ENCODE measurements at regions not wholly inside any gene's neighbourhood (a gene's known extent, or its start where the extent isn't known, plus 50 kb on each side); places are given as distances from the start of the nearest gene placed in this dataset.
A peak's percentile ranks its signal among the peaks of the same experiment; 100 is the strongest.

- DNase-seq (ENCODE audit: low spot score), result no peak
- POLR2A ChIA-PET (ENCODE audit: low non-redundant PET), result no interaction called here
These were observed 290.2 kb downstream of the ZNF674 start for GRCh38 chrX:46255046-46255445.

DNA sequence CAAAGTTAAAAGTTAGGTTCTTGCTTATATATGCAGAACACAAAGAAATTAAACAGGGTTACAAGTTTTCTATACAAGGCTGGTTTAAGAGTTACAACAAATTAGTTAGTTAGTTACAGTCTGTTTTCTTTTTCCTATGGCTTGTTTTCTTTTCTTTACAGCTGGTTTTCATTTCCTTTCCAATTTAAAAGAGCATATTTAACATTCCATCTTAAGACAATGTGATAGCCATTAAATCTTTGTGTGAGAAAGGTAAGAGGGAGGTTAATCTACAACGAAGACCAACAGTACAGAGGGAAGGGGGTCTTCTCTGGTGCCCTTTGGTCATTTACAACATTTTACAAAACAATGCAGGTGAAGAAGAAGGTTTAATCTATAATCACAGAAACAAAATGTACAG, 290.6 kb downstream of the ZNF674 start:
- POLR2A ChIA-PET (ENCODE audit: low non-redundant PET), result no interaction called here
- TF ChIP-seq, protein P1, sequence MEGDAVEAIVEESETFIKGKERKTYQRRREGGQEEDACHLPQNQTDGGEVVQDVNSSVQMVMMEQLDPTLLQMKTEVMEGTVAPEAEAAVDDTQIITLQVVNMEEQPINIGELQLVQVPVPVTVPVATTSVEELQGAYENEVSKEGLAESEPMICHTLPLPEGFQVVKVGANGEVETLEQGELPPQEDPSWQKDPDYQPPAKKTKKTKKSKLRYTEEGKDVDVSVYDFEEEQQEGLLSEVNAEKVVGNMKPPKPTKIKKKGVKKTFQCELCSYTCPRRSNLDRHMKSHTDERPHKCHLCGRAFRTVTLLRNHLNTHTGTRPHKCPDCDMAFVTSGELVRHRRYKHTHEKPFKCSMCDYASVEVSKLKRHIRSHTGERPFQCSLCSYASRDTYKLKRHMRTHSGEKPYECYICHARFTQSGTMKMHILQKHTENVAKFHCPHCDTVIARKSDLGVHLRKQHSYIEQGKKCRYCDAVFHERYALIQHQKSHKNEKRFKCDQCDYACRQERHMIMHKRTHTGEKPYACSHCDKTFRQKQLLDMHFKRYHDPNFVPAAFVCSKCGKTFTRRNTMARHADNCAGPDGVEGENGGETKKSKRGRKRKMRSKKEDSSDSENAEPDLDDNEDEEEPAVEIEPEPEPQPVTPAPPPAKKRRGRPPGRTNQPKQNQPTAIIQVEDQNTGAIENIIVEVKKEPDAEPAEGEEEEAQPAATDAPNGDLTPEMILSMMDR (conservative IDR thresholded peaks at IDR 0.05; ENCODE audit: low read depth), result no peak
- no peak overlapping the region for H3K27ac ChIP-seq

More at GRCh38 chrX:46255046-46255445, 290.2 kb downstream of the ZNF674 start:
- TF ChIP-seq, protein P1 (conservative IDR thresholded peaks at IDR 0.05; ENCODE audit: low read depth), result no peak
- CTCF ChIA-PET, result no interaction called here
- H3K27ac ChIP-seq, result no peak overlapping the region

GRCh38 chrX:46251755-46252154, 293.5 kb downstream of the ZNF674 start:
- ChIA-PET CTCF (no interaction called here), POLR2A (ENCODE audit: low non-redundant PET) (no interaction called here)
- TF ChIP-seq, protein P1 (conservative IDR thresholded peaks at IDR 0.05; ENCODE audit: low read depth), result no peak
- H3K27ac ChIP-seq, result no peak overlapping the region
- DNase-seq (ENCODE audit: low spot score), result peak; percentile 68

More for the DNA sequence above, 290.6 kb downstream of the ZNF674 start:
- CTCF ChIA-PET, result no interaction called here
- no peak for DNase-seq (ENCODE audit: low spot score)

- TF ChIP-seq, protein P1 (conservative IDR thresholded peaks at IDR 0.05; ENCODE audit: low read depth), result no peak
- no peak for DNase-seq (ENCODE audit: low spot score)
- no peak overlapping the region for H3K27ac ChIP-seq
- ChIA-PET POLR2A (ENCODE audit: low non-redundant PET) (no interaction called here), CTCF (no interaction called here)
These were observed 295.1 kb downstream of the ZNF674 start for GRCh38 chrX:46250151-46250550.

DNA sequence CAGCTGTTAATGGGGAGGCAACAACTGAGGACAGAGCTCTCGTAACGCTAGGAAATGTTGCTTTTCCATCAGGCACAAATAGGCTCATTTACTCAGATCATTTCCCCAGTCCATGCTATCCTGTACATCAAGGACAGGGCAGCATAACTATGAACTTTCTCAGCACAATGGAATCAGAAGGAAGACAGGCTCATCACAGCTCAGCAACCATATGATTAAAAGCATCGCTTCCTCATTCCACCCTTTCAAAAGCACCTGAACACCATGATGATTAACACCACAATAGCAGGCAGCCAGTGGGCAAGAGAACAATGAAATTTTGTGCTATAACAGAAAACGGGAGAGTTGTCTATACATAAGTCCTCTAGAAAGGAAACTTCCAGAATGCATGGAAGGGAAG, 297.8 kb downstream of the ZNF674 start:
- TF ChIP-seq, protein P1 (conservative IDR thresholded peaks at IDR 0.05; ENCODE audit: low read depth), result no peak
- CTCF ChIA-PET, result no interaction called here
- POLR2A ChIA-PET (ENCODE audit: low non-redundant PET), result no interaction called here
- no peak for DNase-seq (ENCODE audit: low spot score)
- no peak overlapping the region for H3K27ac ChIP-seq

- DNase-seq (ENCODE audit: low spot score), result no peak
- ChIA-PET CTCF (no interaction called here), POLR2A (ENCODE audit: low non-redundant PET) (no interaction called here)
- H3K27ac ChIP-seq, result no peak overlapping the region
- TF ChIP-seq, protein P1 (conservative IDR thresholded peaks at IDR 0.05; ENCODE audit: low read depth), result no peak
These were observed 300.8 kb downstream of the ZNF674 start for GRCh38 chrX:46244451-46244850.

DNA sequence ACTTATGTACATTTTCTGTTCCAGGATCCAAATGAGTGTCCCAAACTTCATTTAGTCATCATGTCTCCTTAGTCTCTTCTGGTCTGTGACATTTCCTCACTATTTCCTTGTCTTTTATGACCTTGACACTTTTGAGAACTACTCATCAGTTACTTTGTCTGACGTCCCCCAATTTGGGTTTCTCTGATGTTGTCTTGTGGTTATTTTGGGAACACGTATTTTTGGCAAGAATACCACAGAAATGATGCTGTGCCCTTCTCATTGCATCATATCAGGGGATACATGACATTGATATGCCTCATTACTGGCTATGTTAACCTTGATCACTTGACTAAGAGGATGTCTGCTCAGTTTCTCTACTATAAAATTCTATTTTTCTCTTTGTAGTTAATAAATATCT, 308.8 kb downstream of the ZNF674 start:
- TF ChIP-seq, protein P1 (conservative IDR thresholded peaks at IDR 0.05; ENCODE audit: low read depth), result no peak
- no peak for DNase-seq (ENCODE audit: low spot score)
- ChIA-PET CTCF (no interaction called here), POLR2A (ENCODE audit: low non-redundant PET) (no interaction called here)
- H3K27ac ChIP-seq, result no peak overlapping the region

Data from RWPE1 (cell line).